RCC 7860 (cell line): ENCODE measurements at regions not wholly inside any gene's neighbourhood (a gene's known extent, or its start where the extent isn't known, plus 50 kb on each side); places are given as distances from the start of the nearest gene placed in this dataset.

Experiments used
- DNase-seq: peaks from one replicate; pipeline ENCODE4 v3.0.0-alpha.2; 2015; ENCODE audit warnings: low spot score
- FAIRE-seq: peaks from 2 replicates; lab custom pipeline; 2012; peaks lifted over from hg19 to GRCh38; lab: Jason Lieb, UNC

- FAIRE-seq: no peak
- no peak for DNase-seq
Measured at GRCh38 chr17:73723317-73723716, 79.1 kb upstream of the SDK2 start.

GRCh38 chr17:73724341-73724740 lies 80.1 kb upstream of the SDK2 start:
- DNase-seq (no peak), FAIRE-seq (no peak)

GRCh38 chr17:73724990-73725389 lies 80.7 kb upstream of the SDK2 start:
- DNase-seq (no peak), FAIRE-seq (no peak)

GRCh38 chr17:73725794-73726515 lies 81.7 kb upstream of the SDK2 start:
- no peak for DNase-seq
- FAIRE-seq: no peak

GRCh38 chr17:73727941-73728340 lies 83.7 kb upstream of the SDK2 start:
- FAIRE-seq: no peak

GRCh38 chr17:73729101-73729500 lies 84.9 kb upstream of the SDK2 start:
- DNase-seq: no peak
- FAIRE-seq: no peak

More at GRCh38 chr17:73727941-73728340, 83.7 kb upstream of the SDK2 start:
- no peak for DNase-seq

- DNase-seq (no peak), FAIRE-seq (no peak)
Measured at GRCh38 chr17:73731733-73732132, 87.5 kb upstream of the SDK2 start.

- DNase-seq: no peak
- FAIRE-seq: no peak
Measured at GRCh38 chr17:73733517-73733916, 89.3 kb upstream of the SDK2 start.

GRCh38 chr17:73735245-73735644 lies 91.0 kb upstream of the SDK2 start:
- no peak for FAIRE-seq
- DNase-seq: no peak

GRCh38 chr17:73738751-73739575 lies 94.7 kb upstream of the SDK2 start:
- DNase-seq (no peak), FAIRE-seq (no peak)

GRCh38 chr17:73740370-73740769 lies 96.1 kb upstream of the SDK2 start:
- DNase-seq: no peak
- FAIRE-seq: no peak

- DNase-seq: no peak
- FAIRE-seq: no peak
Measured at GRCh38 chr17:73742948-73743381, 98.7 kb upstream of the SDK2 start.

- FAIRE-seq (no peak), DNase-seq (no peak)
Measured at GRCh38 chr17:73743518-73744201, 99.4 kb upstream of the SDK2 start.

GRCh38 chr17:73744411-73744810 lies 100.2 kb upstream of the SDK2 start:
- FAIRE-seq: no peak
- no peak for DNase-seq

GRCh38 chr17:73746314-73747073 lies 102.2 kb upstream of the SDK2 start:
- DNase-seq (no peak), FAIRE-seq (no peak)

- no peak for FAIRE-seq
- no peak for DNase-seq
Measured at GRCh38 chr17:73747221-73748002, 103.2 kb upstream of the SDK2 start.

- FAIRE-seq (no peak), DNase-seq (no peak)
Measured at GRCh38 chr17:73748508-73748907, 104.3 kb upstream of the SDK2 start.

GRCh38 chr17:73749337-73749823 lies 105.1 kb upstream of the SDK2 start:
- no peak for DNase-seq
- FAIRE-seq: no peak

GRCh38 chr17:73749928-73750605 lies 105.8 kb upstream of the SDK2 start:
- no peak for FAIRE-seq
- no peak for DNase-seq
